Prostate gland (tissue), 2 donors: ENCODE measurements at regions not wholly inside any gene's neighbourhood (a gene's known extent, or its start where the extent isn't known, plus 50 kb on each side); places are given as distances from the start of the nearest gene placed in this dataset.

Experiments
- POLR2A ChIP-seq: fragments of 450-650 bp; IDR thresholded peaks from one replicate; pipeline ENCODE4 v1.6.1; 2016; ENCODE audit warnings: antibody characterized with exemption, mild to moderate bottlenecking
- TF ChIP-seq, protein P1 (sequence below), 4 experiments: fragments of 200-600 bp in 2 of 4; fragments of 450-650 bp in 2 of 4; sonication (generic) in 2 of 4; IDR thresholded peaks; 1 replicate in 3 of 4; 2 replicates in 1 of 4; pipeline ENCODE4 v1.5.1; 2016 to 2019; ENCODE audit warnings: antibody characterized with exemption in 4 of 4, mild to moderate bottlenecking in 2 of 4, moderate library complexity in 2 of 4

DNA sequence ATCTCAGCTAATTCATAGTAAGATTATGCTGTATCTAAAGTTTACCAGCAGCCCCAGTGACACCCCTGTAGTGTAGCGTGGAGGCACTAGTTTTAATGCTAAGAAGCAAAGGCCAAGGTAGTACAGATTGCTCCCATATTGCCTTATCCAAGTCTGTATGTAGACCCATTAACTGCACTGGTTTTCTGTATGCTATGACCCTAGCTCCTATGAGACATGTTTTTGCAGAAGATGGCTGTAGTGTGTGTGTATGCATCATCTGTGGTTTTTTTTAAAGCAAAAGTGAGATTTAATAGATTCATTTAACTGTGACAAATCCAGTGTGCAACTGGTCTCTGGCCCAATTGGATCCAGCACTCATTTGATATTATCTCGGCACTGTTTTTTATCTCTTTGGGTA lies 86.5 kb downstream of the HAUS1 start:
- TF ChIP-seq POLR2A: no peak
- TF ChIP-seq, protein P1, sequence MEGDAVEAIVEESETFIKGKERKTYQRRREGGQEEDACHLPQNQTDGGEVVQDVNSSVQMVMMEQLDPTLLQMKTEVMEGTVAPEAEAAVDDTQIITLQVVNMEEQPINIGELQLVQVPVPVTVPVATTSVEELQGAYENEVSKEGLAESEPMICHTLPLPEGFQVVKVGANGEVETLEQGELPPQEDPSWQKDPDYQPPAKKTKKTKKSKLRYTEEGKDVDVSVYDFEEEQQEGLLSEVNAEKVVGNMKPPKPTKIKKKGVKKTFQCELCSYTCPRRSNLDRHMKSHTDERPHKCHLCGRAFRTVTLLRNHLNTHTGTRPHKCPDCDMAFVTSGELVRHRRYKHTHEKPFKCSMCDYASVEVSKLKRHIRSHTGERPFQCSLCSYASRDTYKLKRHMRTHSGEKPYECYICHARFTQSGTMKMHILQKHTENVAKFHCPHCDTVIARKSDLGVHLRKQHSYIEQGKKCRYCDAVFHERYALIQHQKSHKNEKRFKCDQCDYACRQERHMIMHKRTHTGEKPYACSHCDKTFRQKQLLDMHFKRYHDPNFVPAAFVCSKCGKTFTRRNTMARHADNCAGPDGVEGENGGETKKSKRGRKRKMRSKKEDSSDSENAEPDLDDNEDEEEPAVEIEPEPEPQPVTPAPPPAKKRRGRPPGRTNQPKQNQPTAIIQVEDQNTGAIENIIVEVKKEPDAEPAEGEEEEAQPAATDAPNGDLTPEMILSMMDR (IDR thresholded peaks at IDR 0.05): no peak
